Gastroesophageal sphincter (tissue), 4 donors: ENCODE measurements at regions not wholly inside any gene's neighbourhood (a gene's known extent, or its start where the extent isn't known, plus 50 kb on each side); places are given as distances from the start of the nearest gene placed in this dataset.

ENCODE experiments used
- ATAC-seq: fragments of 150-250 bp; one replicate; pipeline ENCODE4 v1.9.1; 2016; ENCODE audit warnings: mild to moderate bottlenecking, moderate library complexity
- H3K27ac ChIP-seq, 4 donors: fragments of 200-600 bp; sonication (generic) in 3 of 4; 1 replicate in 3 of 4; 2 replicates in 1 of 4; pipeline ENCODE4 v1.5.1; 2016 to 2019
- H3K27me3 ChIP-seq: fragments of 200-600 bp; sonication (generic); one replicate; pipeline ENCODE4 v1.5.1; 2019
- H3K36me3 ChIP-seq, 2 donors: fragments of 200-600 bp; sonication (generic); one replicate each; pipeline ENCODE4 v1.5.1; 2019; ENCODE audit warnings: control low read depth in 1 of 2
- H3K4me1 ChIP-seq, 3 donors: fragments of 200-600 bp; sonication (generic); 1 replicate in 2 of 3; 2 replicates in 1 of 3; pipeline ENCODE4 v1.5.1; 2016 to 2019; ENCODE audit warnings: control low read depth in 2 of 3
- H3K4me3 ChIP-seq, 2 donors: fragments of 200-600 bp; sonication (generic); one replicate each; pipeline ENCODE4 v1.5.1; 2019; ENCODE audit warnings: mild to moderate bottlenecking in 1 of 2, moderate library complexity in 1 of 2
- H3K9me3 ChIP-seq, 3 donors: fragments of 200-600 bp; sonication (generic); one replicate each; pipeline ENCODE4 v1.5.1; 2017 to 2019; ENCODE audit warnings: control low read depth in 2 of 3
- EP300 ChIP-seq: sonication (generic); formaldehyde crosslinking; IDR thresholded peaks from one replicate; pipeline ENCODE4 v1.6.1; 2017; ENCODE audit warnings: antibody characterized with exemption, mild to moderate bottlenecking
- POLR2A ChIP-seq, 2 donors: fragments of 450-650 bp; IDR thresholded peaks; one replicate each; pipeline ENCODE4 v1.6.1; 2017; ENCODE audit warnings: antibody characterized with exemption in 2 of 2, mild to moderate bottlenecking in 2 of 2, moderate library complexity in 1 of 2
- POLR2AphosphoS5 ChIP-seq: sonication (generic); formaldehyde crosslinking; IDR thresholded peaks from one replicate; pipeline ENCODE4 v1.6.1; 2017; ENCODE audit warnings: antibody characterized with exemption
- WGBS, 2 donors: methylation state at CpG; one replicate each; pipeline ENCODE4 v1.1.5; 2018; ENCODE audit warnings: low coverage in 1 of 2; 5-methylcytosine and 5-hydroxymethylcytosine counted together
- TF ChIP-seq, protein P1 (sequence below), 4 experiments: fragments of 200-600 bp in 2 of 4; fragments of 450-650 bp in 2 of 4; sonication (generic) in 1 of 4; IDR thresholded peaks; one replicate each; pipeline ENCODE4 v1.5.1; 2017 to 2019; ENCODE audit warnings: antibody characterized with exemption in 4 of 4, mild to moderate bottlenecking in 2 of 4, moderate library complexity in 2 of 4

DNA sequence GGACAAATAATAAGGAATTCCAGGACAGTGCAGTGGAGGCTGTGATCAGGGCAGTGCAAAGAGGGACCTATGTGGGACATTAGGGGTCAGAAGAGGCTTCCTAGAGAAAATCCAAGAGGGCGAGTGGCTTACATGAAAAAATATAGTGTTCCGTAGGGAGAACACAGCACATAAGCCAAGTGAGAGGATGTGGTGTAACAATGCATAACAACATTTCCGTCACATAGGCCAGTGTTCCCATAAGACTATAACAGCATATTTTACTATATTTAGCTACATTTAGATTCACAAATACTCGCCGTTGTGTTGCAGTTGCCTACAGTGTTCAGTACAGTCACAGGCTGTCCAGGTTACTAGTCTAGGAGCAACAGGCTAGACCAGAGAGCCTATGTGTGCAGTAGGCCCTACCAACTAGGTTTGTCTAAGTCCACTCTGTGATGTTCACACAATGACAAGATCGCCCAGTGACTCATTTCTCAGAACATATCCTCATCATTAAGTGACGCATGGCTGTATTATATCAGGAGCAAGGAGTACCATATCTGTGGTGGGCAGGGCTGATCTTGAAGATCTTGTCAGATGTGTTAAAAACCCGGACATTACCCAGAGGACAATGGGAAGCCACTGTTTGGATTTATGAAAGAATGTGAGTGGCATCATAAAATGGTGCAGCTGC lies 74.0 kb upstream of the TBL1X start:
- TF ChIP-seq POLR2A (IDR thresholded peaks at IDR 0.05) (no peak), POLR2AphosphoS5 (no peak), EP300 (no peak)
- TF ChIP-seq, protein P1, sequence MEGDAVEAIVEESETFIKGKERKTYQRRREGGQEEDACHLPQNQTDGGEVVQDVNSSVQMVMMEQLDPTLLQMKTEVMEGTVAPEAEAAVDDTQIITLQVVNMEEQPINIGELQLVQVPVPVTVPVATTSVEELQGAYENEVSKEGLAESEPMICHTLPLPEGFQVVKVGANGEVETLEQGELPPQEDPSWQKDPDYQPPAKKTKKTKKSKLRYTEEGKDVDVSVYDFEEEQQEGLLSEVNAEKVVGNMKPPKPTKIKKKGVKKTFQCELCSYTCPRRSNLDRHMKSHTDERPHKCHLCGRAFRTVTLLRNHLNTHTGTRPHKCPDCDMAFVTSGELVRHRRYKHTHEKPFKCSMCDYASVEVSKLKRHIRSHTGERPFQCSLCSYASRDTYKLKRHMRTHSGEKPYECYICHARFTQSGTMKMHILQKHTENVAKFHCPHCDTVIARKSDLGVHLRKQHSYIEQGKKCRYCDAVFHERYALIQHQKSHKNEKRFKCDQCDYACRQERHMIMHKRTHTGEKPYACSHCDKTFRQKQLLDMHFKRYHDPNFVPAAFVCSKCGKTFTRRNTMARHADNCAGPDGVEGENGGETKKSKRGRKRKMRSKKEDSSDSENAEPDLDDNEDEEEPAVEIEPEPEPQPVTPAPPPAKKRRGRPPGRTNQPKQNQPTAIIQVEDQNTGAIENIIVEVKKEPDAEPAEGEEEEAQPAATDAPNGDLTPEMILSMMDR (IDR thresholded peaks at IDR 0.05) = no peak
- 69 to 93% methylated on average over 4 to 6 of the region's 8 CpGs for WGBS, 2 donors
- H3K36me3 ChIP-seq = no peaks in the 10 kb centered on the region
- no peak overlapping the region for H3K4me3 ChIP-seq
- H3K4me1 ChIP-seq = no peaks in the 10 kb centered on the region
- ATAC-seq = no peak
- no peaks in the 10 kb centered on the region for H3K27me3 ChIP-seq
- H3K27ac ChIP-seq = no peak overlapping the region
- no peaks in the 10 kb centered on the region for H3K9me3 ChIP-seq

DNA sequence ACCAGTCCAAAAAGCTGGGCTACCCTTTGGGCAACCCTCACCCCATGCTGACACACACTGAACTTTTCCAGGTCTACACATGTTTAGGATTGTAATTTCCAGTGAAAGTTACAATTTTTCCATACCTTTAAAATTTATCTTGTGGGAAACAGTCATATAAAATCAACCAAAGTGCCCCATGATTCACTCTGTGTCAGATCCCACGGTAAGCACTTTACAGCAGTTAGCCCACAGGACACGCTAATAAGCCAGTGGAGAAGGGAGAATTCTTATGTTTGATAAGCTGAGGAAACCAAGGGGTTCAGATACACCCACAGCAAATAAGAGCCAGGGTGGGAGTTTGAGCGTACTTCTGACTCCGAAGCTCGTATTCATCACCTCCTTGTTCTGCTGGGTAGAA lies 72.4 kb upstream of the TBL1X start:
- WGBS, 2 donors = 80% methylated on average over 2 of the region's 5 CpGs; no CpG with 5 or more reads in 1 of the 2 donors
- Histone ChIP-seq H3K36me3 (no peaks in the 10 kb centered on the region), H3K4me1 (no peaks in the 10 kb centered on the region), H3K27me3 (no peaks in the 10 kb centered on the region), H3K9me3 (no peaks in the 10 kb centered on the region), H3K4me3 (no peak overlapping the region), H3K27ac (no peak overlapping the region)
- ATAC-seq = no peak
- TF ChIP-seq, protein P1 (IDR thresholded peaks at IDR 0.05) = no peak
- TF ChIP-seq EP300 = no peak
- TF ChIP-seq POLR2A (IDR thresholded peaks at IDR 0.05) = no peak
- no peak for TF ChIP-seq POLR2AphosphoS5

DNA sequence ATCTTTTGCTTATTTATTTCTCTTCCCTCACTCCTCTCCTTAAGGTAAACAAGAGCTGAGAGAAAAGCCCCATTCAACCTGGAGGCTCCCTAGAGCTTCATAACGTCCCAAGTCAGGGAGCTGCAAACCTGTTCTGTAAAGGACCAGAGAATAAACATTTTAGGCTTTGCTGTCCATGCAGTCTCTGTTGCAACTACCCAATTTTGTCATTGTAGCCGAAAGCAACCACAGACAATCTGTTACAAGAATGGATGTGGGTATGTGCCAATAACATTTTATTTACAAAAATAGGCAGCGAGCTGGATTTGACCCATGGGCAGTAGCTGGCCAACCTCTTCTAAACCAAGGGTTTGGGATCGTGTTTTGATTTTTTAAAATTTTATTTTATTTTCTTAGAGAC lies 71.3 kb upstream of the TBL1X start:
- Histone ChIP-seq H3K36me3 (no peaks in the 10 kb centered on the region), H3K27ac (no peak overlapping the region), H3K27me3 (no peaks in the 10 kb centered on the region), H3K4me1 (no peaks in the 10 kb centered on the region), H3K9me3 (no peaks in the 10 kb centered on the region), H3K4me3 (no peak overlapping the region)
- 70 to 83% methylated on average over 2 to 3 of the region's 4 CpGs for WGBS, 2 donors
- no peak for ATAC-seq
- TF ChIP-seq, protein P1 (IDR thresholded peaks at IDR 0.05) = no peak
- TF ChIP-seq POLR2A (IDR thresholded peaks at IDR 0.05) (no peak), POLR2AphosphoS5 (no peak), EP300 (no peak)

DNA sequence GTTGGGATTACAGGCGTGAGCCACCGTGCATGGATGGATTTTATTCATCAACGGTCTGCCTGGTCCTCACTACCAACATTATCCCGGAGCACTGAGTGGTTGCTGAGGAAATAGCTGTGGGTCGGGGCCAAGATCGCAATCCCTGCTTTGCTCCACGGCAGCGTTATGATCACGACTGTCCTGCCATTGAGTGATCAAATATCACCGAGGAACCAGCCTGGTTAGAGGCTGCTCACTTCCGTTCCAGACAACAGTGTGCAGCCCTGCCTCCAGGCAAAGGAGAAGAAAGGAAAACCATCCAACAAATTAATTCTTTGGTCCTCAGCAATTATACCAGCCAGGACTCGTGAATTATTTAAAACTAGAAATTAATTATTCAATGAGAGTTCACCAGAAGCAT lies 70.6 kb upstream of the TBL1X start:
- Histone ChIP-seq H3K9me3 (no peaks in the 10 kb centered on the region), H3K27me3 (no peaks in the 10 kb centered on the region), H3K4me1 (no peaks in the 10 kb centered on the region), H3K27ac (no peak overlapping the region), H3K36me3 (no peaks in the 10 kb centered on the region), H3K4me3 (no peak overlapping the region)
- TF ChIP-seq POLR2AphosphoS5 = no peak
- TF ChIP-seq POLR2A (IDR thresholded peaks at IDR 0.05) = no peak
- TF ChIP-seq EP300 = no peak
- TF ChIP-seq, protein P1 (IDR thresholded peaks at IDR 0.05) = no peak
- WGBS, 2 donors = 85 to 86% methylated on average over 1 to 8 of the region's 12 CpGs
- no peak for ATAC-seq

DNA sequence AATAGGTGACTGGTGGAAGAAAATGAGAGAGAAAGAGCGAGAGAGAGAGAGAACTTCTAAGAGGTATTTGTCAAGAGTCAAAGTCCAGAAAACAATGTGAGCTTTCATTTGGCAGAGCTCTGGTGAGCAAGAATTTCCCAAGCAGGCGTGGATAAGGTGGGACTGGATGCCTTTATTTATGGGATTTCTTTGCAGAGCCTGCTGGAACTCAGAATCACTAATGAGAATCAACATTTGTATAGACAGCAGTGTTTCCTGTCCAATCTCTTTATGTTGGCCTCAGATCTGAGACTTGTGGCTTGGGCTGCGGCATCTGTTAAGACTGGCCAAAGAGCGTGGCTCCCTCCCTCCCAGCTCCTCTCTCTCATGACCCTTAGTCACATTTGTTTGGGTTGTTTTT lies 67.9 kb upstream of the TBL1X start:
- 21 to 33% methylated on average over 2 to 3 of the region's 4 CpGs for WGBS, 2 donors
- no peaks in the 10 kb centered on the region for H3K9me3 ChIP-seq
- no peaks in the 10 kb centered on the region for H3K4me1 ChIP-seq
- ATAC-seq = no peak
- no peaks in the 10 kb centered on the region for H3K27me3 ChIP-seq
- H3K36me3 ChIP-seq = no peaks in the 10 kb centered on the region
- TF ChIP-seq POLR2A (IDR thresholded peaks at IDR 0.05) (no peak), EP300 (no peak), POLR2AphosphoS5 (no peak)
- TF ChIP-seq, protein P1 (IDR thresholded peaks at IDR 0.05) = no peak
- no peak overlapping the region for H3K27ac ChIP-seq
- no peak overlapping the region for H3K4me3 ChIP-seq
